ENCODE measurements at regions not wholly inside any gene's neighbourhood (a gene's known extent, or its start where the extent isn't known, plus 50 kb on each side); places are given as distances from the start of the nearest gene placed in this dataset.

DNA sequence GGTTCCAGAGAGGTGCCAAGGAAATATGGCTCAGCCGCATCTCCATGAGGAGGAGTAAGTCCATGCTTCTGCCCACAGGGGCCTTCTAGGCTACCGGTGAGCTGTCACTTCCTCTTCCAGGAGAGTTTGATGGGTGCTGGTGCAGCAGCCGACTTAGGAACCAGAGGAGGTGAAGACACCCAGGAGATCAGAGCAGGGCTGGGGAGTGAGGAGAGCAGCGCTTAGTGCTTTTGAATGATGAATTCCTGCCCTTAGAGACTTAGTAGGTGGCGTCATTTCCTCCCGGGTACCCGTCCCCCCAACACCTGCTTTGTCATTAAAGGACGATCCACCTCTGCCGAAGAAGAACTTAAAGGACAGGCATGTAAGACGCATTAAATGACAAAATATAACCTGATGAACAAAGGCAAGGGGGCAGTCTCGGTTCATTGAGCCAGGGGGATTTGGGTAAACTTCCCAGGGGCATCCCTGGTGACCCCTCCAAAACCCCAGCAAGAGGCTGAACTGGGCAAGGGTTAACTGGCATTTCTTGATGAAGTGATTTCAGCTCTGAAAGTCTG is 67.6 kb downstream of the HES1 start:
- H3K23ac ChIP-seq (ENCODE audit: insufficient read length, low read depth, low read length) = no peak overlapping the region
- H3K4me1 ChIP-seq (ENCODE audit: insufficient read depth, low read length) = 0 out of 2 replicates have a peak, but pooled peaks cover 2% of the 10 kb centered on the region
- Mint-ChIP-seq H3K27ac (peak overlapping the region in 1 of 3 experiments; percentile 37; a peak in 1 of 7 replicates), H3K27me3 (ENCODE audit: low read depth) (peaks cover 33% of the 10 kb centered on the region), H3K4me1 (peaks cover 24 to 29% of the 10 kb centered on the region in 2 experiments), H3K36me3 (ENCODE audit: insufficient read depth in 1 of 3, low read depth in 3 of 3) (no peaks in the 10 kb centered on the region), H3K9me3 (no peaks in the 10 kb centered on the region; a peak in 1 of 5 replicates), H3K4me3 (peak overlapping the region; percentile 58 to 75)
- H3K14ac ChIP-seq (ENCODE audit: insufficient read depth, low read length) = peak overlapping the region; percentile 83
- no peaks in the 10 kb centered on the region for H3K9me3 ChIP-seq (ENCODE audit: control insufficient read depth, low read depth, low read length)
- H3K4me2 ChIP-seq (ENCODE audit: insufficient read depth, insufficient read length, low read length) = peak overlapping the region; percentile 75
- H2BK12ac ChIP-seq (ENCODE audit: insufficient read length, low read depth, low read length) = no peak overlapping the region
- WGBS (ENCODE audit: extremely low coverage, insufficient read length, low lambda C conversion rate) = no CpG with 5 or more reads among the region's 11 CpGs
- H2BK5ac ChIP-seq (ENCODE audit: insufficient read length, low read length) = no peak overlapping the region
- no peak overlapping the region for H3K18ac ChIP-seq (ENCODE audit: insufficient read length, low read depth, low read length)
- peak; percentile 36 for DNase-seq
- no peak overlapping the region for H2AFZ ChIP-seq (ENCODE audit: low read length)
- no peak overlapping the region for H3K9ac ChIP-seq (ENCODE audit: extremely low read depth, insufficient read length, low read length)
- H3K27me3 ChIP-seq (ENCODE audit: insufficient read depth, low read length) = no peaks in the 10 kb centered on the region; the same call in 1 of the 2 replicates
- H3K4ac ChIP-seq (ENCODE audit: low read depth, low read length) = no peak overlapping the region
- no peak overlapping the region for H3T11ph ChIP-seq (ENCODE audit: low read length)
- no peaks in the 10 kb centered on the region for H3K79me2 ChIP-seq (ENCODE audit: insufficient read depth, low read length)
- H2AK5ac ChIP-seq (ENCODE audit: insufficient read length, low read length) = no peak overlapping the region
- no peak overlapping the region for H4K5ac ChIP-seq (ENCODE audit: insufficient read length, low read depth, low read length)
- H2BK15ac ChIP-seq (ENCODE audit: low read depth, low read length) = no peak overlapping the region
- H2BK20ac ChIP-seq (ENCODE audit: low read depth, low read length, poor library complexity, severe bottlenecking) = no peak overlapping the region
- no peaks in the 10 kb centered on the region for H4K20me1 ChIP-seq (ENCODE audit: control insufficient read depth, insufficient read depth, insufficient read length)
- H3K79me1 ChIP-seq (ENCODE audit: insufficient read depth, low read depth, low read length, poor library complexity, severe bottlenecking) = no peaks in the 10 kb centered on the region
- no peaks in the 10 kb centered on the region for H3K23me2 ChIP-seq (ENCODE audit: insufficient read length, low read depth, low read length, poor library complexity, severe bottlenecking)
- no peak overlapping the region for H3K27ac ChIP-seq (ENCODE audit: insufficient read length, low read depth, low read length)
- H2BK120ac ChIP-seq (ENCODE audit: low read depth, low read length, poor library complexity, severe bottlenecking) = peak overlapping the region; percentile 39
- H4K91ac ChIP-seq (ENCODE audit: insufficient read length, low read depth, low read length) = no peak overlapping the region
- H3K56ac ChIP-seq (ENCODE audit: insufficient read length, low read depth, low read length) = no peak overlapping the region
- TF ChIP-seq CTCF (conservative IDR thresholded peaks at IDR 0.05) = no peak
- H4K8ac ChIP-seq (replicated peaks; ENCODE audit: insufficient read length, low read depth, low read length) = no peak overlapping the region

Data from H9 (cell line).